C4-2B (cell line): ENCODE measurements at regions not wholly inside any gene's neighbourhood (a gene's known extent, or its start where the extent isn't known, plus 50 kb on each side); places are given as distances from the start of the nearest gene placed in this dataset.

Experiments
- H3K27ac ChIP-seq: fragments of 450-650 bp; 2 replicates; pipeline ENCODE4 v1.5.1; 2017
- CTCF ChIP-seq: fragments of 450-650 bp; conservative IDR thresholded peaks from 2 replicates; pipeline ENCODE4 v1.5.1; 2017; ENCODE audit warnings: mild to moderate bottlenecking
- ZFX ChIP-seq: fragments of 450-650 bp; IDR thresholded peaks from 2 replicates; pipeline ENCODE4 v1.6.1; 2017

- H3K27ac ChIP-seq: no peak overlapping the region
- TF ChIP-seq ZFX (no peak), CTCF (no peak)
Observed at GRCh38 chr16:51391798-51392511, 240.9 kb upstream of the SALL1 start.

- no peak overlapping the region for H3K27ac ChIP-seq
- no peak for TF ChIP-seq CTCF
- TF ChIP-seq ZFX: no peak
Observed at GRCh38 chr16:51390877-51391276, 239.8 kb upstream of the SALL1 start.

- H3K27ac ChIP-seq: no peak overlapping the region
- TF ChIP-seq ZFX (no peak), CTCF (no peak)
Observed at GRCh38 chr16:51389881-51390280, 238.8 kb upstream of the SALL1 start.

GRCh38 chr16:51388516-51388951, 237.5 kb upstream of the SALL1 start:
- TF ChIP-seq ZFX (no peak), CTCF (no peak)
- no peak overlapping the region for H3K27ac ChIP-seq

GRCh38 chr16:51383909-51384308, 232.8 kb upstream of the SALL1 start:
- peak overlapping the region; percentile 29; the same call in 1 of the 2 replicates for H3K27ac ChIP-seq
- no peak for TF ChIP-seq ZFX
- no peak for TF ChIP-seq CTCF

- no peak overlapping the region for H3K27ac ChIP-seq
Observed at GRCh38 chr16:51382940-51383339, 231.9 kb upstream of the SALL1 start.

More at GRCh38 chr16:51382940-51383339, 231.9 kb upstream of the SALL1 start:
- TF ChIP-seq CTCF (no peak), ZFX (no peak)
